Retinal pigment epithelial cell (primary cell): ENCODE measurements at regions not wholly inside any gene's neighbourhood (a gene's known extent, or its start where the extent isn't known, plus 50 kb on each side); places are given as distances from the start of the nearest gene placed in this dataset.

Source experiments
- DNase-seq: peaks from one replicate; pipeline ENCODE4 v3.0.0-alpha.2; 2010; ENCODE audit warnings: low read depth
- H3K4me3 ChIP-seq: 2 replicates; pipeline ENCODE4 v1.5.1; 2011; ENCODE audit warnings: mild to moderate bottlenecking, low read length, control low read depth, moderate library complexity
- TF ChIP-seq, protein P1 (sequence below): conservative IDR thresholded peaks from 2 replicates; pipeline ENCODE4 v1.5.1; 2011; ENCODE audit warnings: low read depth, low read length, control low read depth, inconsistent platforms

DNA sequence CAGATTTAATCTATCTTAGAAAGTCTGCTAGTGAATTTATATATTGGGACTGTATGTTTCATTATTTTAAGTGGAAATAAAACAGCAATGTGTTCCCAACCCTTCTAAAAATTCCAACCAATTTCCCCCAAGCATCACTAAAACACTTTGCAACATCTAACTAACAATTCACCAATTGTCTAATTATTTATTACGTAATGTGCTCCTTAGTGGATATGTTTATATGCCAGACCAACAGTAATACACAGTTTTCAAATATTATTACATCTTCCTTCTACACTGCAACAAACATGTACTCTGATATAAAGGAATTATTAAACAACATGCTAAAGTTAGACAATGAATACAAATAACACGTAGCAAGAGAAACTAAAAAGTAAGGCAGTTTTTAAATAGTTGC is 262.6 kb upstream of the THBS1 start:
- H3K4me3 ChIP-seq = no peak overlapping the region
- DNase-seq = no peak

DNA sequence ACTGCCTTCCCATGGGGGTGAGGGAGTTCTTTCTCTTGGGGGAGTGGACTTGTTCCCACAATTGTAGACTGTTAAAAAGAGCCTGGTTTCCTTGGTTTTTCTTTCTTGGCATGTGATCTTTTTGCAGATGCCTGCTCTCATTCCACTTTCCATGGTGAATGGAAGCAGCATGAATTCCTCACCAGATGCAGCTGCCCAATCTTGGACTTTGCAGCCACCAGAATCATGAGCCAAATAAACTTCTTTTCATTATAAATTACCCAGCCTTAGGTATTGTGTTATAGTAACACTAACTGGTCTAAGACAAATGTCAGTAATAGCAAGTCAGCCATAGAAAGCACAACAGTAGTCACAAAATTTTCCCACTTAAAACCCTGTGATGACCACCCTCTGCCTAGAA is 260.5 kb upstream of the THBS1 start:
- TF ChIP-seq, protein P1, sequence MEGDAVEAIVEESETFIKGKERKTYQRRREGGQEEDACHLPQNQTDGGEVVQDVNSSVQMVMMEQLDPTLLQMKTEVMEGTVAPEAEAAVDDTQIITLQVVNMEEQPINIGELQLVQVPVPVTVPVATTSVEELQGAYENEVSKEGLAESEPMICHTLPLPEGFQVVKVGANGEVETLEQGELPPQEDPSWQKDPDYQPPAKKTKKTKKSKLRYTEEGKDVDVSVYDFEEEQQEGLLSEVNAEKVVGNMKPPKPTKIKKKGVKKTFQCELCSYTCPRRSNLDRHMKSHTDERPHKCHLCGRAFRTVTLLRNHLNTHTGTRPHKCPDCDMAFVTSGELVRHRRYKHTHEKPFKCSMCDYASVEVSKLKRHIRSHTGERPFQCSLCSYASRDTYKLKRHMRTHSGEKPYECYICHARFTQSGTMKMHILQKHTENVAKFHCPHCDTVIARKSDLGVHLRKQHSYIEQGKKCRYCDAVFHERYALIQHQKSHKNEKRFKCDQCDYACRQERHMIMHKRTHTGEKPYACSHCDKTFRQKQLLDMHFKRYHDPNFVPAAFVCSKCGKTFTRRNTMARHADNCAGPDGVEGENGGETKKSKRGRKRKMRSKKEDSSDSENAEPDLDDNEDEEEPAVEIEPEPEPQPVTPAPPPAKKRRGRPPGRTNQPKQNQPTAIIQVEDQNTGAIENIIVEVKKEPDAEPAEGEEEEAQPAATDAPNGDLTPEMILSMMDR = no peak
- no peak overlapping the region for H3K4me3 ChIP-seq
- DNase-seq = no peak

More for the DNA sequence above, 262.6 kb upstream of the THBS1 start:
- TF ChIP-seq, protein P1 = no peak

DNA sequence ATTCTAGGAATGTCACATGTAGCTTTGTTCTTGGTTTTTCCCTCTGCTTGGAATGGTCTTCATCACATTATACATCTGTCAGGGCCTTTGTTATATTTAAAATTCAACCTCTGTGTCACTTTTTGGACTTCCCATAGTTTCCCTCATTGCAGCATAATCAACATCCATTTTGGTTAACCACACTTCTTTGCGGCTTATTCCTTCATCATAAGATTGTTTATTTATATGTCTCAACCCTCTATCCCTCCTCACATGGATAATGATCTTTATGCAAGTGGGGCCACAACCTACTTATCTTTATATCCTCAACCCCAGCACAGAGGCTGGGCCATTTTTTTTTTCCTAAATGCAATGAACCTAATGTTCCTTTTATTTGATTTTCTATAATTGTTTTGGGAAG is 260.0 kb upstream of the THBS1 start:
- no peak overlapping the region for H3K4me3 ChIP-seq
- no peak for DNase-seq
- TF ChIP-seq, protein P1 = no peak

DNA sequence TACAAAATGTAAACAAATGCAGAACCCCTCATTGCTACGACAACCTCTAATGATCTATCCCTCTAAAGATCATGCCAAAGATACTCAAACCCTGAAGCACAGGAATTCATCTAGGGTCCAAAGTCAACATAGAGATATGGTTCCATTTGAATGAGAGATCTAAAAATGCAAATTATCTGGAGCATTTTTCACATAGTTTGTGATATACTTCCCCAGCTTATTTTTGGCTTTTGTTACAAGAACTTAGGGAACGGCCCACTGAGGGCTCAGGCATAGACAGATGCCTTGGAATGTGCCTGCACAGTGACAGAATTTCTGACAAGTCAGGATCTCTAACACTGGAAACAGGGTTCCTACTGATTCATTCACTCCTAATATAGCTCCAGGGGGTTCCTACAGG is 258.9 kb upstream of the THBS1 start:
- no peak for DNase-seq
- no peak overlapping the region for H3K4me3 ChIP-seq
- TF ChIP-seq, protein P1 = no peak

DNA sequence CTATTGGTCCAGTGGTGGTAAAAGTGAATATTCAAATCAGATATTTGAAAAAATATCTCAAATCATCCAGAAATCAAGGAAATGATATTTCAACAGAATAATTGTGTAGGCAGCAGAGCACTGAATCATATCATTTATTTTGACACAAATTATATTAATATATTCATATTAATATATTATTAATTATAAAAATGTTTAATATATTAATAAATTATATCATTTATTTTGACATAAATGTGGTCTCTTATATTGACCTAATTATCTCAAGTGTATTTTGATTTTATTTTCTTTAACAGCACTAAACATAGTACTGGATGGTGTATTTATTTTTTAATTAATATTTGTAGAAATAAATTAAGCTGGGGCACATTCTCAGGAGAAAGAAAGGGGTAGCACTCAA is 257.7 kb upstream of the THBS1 start:
- no peak for DNase-seq
- H3K4me3 ChIP-seq = no peak overlapping the region
- TF ChIP-seq, protein P1 = no peak

GRCh38 chr15:39323706-39324105 is 257.2 kb upstream of the THBS1 start:
- no peak overlapping the region for H3K4me3 ChIP-seq
- no peak for DNase-seq
- TF ChIP-seq, protein P1 = no peak

DNA sequence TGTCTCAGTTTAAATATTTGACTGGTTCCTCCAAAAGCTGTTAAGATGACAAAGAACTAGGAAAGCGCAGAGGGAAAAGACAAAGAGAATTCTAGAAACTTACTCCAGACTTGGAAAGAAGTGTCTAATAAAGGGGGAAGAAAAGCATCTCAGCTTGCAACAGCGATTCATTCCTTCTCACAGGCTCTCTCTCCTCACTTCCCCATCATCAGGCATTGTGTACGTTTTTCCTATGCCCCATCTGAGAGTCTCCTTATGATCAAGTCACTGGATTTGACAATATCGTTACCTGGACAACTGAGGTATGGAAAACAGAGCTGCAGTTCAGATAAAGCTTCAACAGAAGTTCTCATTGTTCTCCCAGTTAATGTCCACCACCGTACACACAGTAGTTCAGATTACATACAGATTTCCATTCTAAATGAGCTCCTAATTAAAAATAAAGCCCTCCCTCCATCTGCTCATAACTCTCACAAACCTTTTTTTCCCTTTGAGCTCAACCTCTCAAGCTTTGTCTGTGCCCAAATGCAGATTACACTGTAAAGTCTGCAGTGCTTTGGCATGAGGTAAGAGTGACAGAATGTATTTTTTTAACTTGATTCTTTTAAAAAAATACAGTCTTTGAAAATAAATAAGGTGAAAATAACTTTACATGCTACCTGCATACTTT is 254.4 kb upstream of the THBS1 start:
- TF ChIP-seq, protein P1 = no peak
- H3K4me3 ChIP-seq = no peak overlapping the region
- DNase-seq = no peak
